HG03457 (cell line): ENCODE measurements at regions not wholly inside any gene's neighbourhood (a gene's known extent, or its start where the extent isn't known, plus 50 kb on each side); places are given as distances from the start of the nearest gene placed in this dataset.
"Not testable (repeated sequence)": the region's sequence is repeated elsewhere in the genome, so short reads cannot be mapped to it uniquely, and the experiment has no call there.

Experiments used
- ATAC-seq: cut with Tn5 transposase; IDR thresholded peaks from one replicate; pipeline ENCODE4 v1.9.1; 2021; ENCODE audit warnings: moderate number of reproducible peaks; ENCODE audit not compliant: unreplicated experiment

- no peak for ATAC-seq
Observed at GRCh38 chr21:25273959-25274358, 333.3 kb downstream of the MRPL39 start.

DNA sequence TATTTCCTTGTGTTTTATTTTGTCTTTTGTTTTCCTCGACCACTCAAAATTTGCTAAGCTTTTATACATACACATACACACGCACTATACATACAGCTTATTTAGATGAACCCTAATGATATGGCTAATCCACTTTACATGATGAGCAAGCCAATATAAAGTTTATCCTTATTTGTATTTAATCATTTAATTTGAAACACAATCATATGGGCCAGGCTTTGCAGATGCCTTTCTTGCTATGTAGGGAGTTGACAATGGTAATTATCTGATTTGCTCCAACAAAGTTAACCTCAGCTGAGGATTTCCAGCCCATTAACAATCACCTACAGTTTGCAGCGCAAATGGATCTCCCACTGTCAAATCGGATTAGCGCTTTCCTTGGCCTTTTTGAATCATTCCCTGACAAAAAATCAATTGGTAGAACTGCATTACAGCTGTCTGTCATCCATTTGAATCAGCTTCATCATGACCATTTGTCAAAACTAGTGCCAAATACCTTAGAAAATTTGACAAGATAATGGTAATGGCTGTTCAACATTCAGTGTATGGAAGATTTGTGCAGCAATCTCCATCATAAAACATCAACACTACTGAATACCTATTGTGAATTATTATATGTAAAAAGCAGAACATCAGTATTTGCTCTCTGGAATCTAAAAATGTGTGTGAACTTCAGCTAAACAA, 352.6 kb downstream of the MRPL39 start:
- no peak for ATAC-seq

DNA sequence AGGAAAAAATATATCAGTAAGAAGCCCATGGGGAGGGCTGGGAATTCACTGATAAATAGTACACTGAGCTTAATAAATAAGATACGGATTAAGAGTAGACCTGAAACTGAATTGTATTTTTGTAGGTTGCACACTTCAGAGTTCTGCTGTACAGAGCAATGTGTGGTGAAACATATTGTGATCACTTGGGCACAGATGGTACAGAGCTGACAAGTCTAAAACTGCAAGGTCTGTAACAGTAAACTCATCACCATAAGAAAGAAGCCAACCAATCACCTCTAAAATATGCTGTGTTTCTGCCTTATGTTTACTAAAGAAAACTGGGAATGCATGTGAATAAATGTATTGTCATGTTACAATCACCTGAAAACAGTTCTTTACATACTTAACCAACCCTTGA, 360.7 kb downstream of the MRPL39 start:
- ATAC-seq, result no peak

- no peak for ATAC-seq
Observed at GRCh38 chr21:25244735-25245134, 362.5 kb downstream of the MRPL39 start.

DNA sequence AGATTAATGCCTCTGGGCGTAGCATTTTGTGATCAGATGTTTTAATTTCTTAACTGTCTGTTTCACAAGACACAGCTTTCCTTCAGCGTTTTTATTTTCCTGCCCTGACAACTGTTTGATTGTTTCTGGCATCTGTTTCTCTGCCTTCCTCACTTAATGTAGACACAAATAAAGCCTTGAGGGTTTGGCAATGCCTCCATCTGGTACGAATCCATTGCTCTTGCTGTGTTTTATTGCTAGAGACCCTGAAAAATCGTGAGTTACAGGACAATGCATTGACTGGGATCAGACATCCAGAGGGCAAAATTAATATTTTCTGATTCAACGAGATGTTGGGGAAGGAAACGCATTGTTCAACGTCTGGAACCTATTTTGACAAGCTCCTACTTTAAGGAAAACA, 363.5 kb downstream of the MRPL39 start:
- ATAC-seq, result no peak

DNA sequence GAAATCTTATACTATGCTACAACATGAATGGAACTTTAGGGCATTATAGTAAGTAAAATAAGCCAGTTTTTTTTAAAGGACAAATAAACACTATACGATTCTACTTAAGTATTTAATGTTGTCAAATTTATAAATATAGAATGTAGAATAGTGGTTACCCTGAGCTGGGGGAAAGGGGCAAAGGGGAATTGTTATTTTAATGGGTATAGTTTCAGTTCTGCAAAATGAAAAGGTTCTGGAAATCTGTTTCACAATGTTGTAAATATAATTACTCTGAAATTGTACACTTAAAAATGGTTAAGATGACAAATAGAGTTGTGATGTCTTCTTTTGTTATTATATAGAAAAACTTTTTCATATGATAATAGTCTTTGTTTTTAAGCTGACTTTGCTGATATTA, 366.3 kb downstream of the MRPL39 start:
- no peak for ATAC-seq

- peak; percentile 97 for ATAC-seq
Observed at GRCh38 chr21:25234857-25235801, 372.2 kb downstream of the MRPL39 start.

GRCh38 chr21:25220954-25221353, 386.3 kb downstream of the MRPL39 start:
- no peak for ATAC-seq

GRCh38 chr21:25220169-25220568, 387.1 kb downstream of the MRPL39 start:
- no peak for ATAC-seq

DNA sequence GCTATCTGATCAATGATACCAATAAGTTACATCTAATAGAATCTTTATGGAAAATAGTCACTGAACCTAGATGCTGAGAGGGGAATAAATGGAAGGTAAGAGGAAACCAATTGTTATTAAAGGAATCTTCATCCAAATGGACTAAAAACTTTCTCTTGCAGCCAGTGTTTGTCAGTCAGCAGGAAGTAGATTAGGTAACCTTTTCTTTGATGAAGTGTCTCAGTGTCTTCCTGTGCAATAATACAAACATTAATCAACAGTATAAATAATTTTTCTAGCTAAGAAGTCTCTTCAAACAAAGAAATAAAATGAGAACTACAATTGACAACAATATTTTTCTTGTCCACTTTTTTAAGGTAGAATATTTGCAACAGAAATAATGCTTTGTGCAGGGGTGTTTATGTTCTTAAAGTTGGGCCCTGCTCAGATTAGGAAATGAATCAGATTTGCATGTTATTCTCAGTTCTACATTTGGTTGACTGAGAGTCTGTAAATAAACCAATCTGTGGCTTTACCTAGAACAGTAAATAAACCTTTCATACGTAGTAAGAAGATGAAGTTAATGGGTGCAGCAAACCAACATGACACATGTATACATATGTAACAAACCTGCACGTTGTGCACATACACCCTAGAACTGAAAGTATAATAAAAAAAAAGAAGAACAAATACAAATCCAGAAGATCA, 391.4 kb downstream of the MRPL39 start:
- ATAC-seq, result peak; percentile 96

DNA sequence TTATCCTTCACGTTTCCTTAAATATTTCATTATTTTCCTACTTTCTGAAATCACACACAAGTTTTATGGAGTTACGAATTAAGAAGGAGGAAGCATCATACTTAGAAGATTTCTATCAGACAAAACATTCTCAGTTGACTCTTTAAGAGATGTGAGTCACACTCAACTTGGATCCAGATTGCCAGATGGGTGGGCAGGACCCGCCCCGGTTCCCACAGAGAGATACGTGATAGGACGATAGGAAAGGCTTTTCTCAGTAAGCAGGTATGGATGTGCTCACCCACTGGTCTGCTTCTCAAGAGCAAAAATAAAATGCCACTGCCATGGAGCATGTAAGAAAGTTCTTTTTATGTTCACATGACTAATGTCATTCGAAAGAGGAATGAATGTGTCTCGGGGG, 392.6 kb downstream of the MRPL39 start:
- no peak for ATAC-seq

DNA sequence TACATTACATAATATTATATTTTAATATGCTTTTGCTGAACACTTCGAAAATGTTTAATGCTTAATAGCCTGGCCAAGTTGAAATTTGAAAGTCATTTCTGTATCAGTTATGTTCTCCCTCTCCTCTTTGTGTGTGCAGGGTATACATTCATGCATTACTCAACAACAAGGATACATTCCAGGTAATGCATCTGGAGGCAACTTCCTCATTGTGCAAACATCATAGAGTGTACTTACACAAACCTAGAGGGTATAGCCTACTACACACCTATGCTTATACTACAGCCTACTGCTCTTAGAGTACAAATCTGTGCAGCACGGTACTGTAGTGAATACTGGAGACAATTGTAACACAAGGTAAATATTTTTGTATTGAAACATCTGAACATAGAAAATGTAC, 407.3 kb downstream of the MRPL39 start:
- ATAC-seq, result no peak

- ATAC-seq, result no peak
Observed at GRCh38 chr21:25191141-25191540, 416.1 kb downstream of the MRPL39 start.

DNA sequence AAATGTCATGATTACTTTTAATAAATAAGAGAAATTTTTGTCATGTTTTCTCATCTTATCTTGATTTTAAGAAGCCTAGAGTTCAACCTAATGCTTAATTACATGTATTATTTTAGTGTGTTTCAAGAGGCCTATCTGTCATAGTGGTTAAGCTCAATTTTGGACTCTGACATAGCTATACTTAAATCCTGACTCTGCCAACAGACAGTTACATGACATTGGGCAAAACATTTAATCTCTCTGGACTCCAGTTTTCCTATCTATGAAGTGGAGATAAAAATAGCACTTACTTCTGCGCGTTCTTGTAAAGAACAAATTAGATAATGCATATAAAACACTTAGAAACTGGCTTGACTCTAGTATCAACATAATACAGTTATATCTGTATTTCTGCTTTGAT, 417.8 kb downstream of the MRPL39 start:
- no peak for ATAC-seq

DNA sequence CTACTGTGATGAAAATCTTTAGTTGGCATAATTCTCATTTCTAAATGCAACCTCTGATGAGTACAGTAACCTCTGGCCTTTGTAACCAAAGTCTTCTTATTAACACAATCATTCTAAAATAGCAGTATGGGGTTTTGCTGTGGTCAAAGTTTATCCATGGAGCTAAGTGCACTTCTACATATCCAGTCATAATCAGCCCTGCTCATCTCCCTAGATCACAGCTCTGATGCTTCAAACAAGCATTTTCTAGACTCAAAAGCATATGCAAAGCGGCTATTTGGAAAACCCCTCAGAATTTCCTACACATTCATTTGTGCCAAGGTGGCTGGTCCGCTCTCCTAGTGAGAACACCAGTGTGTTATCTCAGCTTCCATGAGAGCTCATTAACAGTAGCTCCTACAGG, 418.6 kb downstream of the MRPL39 start:
- peak; percentile 84 for ATAC-seq

DNA sequence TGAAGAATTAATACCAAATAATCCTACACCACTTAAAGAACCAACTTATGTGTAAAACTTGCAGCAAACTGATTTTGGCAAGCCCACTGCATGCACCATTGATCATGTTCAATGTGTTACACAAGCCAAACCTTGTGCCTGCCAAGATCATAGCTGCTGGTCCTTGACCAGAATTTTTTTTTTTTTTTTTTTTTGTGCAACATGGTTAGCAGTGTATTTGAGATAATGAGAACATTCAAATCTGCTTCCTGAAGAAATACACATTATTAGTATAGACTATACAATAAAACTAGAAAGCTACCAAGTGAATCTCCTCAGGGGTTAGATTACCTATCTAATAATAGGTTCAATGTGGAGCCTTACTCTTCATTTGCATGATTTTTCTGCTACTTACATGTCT, 421.0 kb downstream of the MRPL39 start:
- ATAC-seq, result peak; percentile 39

- ATAC-seq, result no peak
Observed at GRCh38 chr21:25183577-25183976, 423.7 kb downstream of the MRPL39 start.

GRCh38 chr21:25181690-25182089, 425.6 kb downstream of the MRPL39 start:
- not testable (repeated sequence) for ATAC-seq

GRCh38 chr21:25179116-25179515, 428.2 kb downstream of the MRPL39 start:
- ATAC-seq, result no peak

- ATAC-seq, result peak; percentile 89
Observed at GRCh38 chr21:25176637-25177412, 430.5 kb downstream of the MRPL39 start.

DNA sequence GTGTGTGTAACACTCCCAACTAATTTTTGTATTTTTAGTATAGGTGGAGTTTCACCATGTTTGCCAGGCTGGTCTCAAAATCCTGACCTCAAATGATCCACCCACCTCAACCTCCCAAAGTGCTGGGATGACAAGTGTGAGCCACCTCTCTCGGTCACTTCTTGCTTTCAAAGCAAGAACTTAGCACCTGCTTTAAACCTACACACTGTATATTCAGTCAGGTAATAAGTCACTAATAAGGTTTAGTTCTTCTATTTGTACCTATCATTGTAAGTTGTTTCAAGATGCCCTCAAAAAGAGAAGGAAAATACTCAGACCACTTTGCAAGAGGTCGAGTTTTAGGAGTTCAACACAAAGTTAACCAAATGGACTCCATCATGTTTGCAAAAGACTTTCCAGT, 431.3 kb downstream of the MRPL39 start:
- ATAC-seq, result peak; percentile 47
